Right lobe of liver (tissue), 6 donors: ENCODE measurements at regions not wholly inside any gene's neighbourhood (a gene's known extent, or its start where the extent isn't known, plus 50 kb on each side); places are given as distances from the start of the nearest gene placed in this dataset.
"Not testable (repeated sequence)": the region's sequence is repeated elsewhere in the genome, so short reads cannot be mapped to it uniquely, and the experiment has no call there.

Source experiments
- ATAC-seq, 4 donors: fragments of 200-7000 bp; cut with Tn5 transposase; one replicate each; pipeline ENCODE4 v1.9.1; 2020; ENCODE audit warnings: mild to moderate bottlenecking in 4 of 4, moderate library complexity in 4 of 4
- DNase-seq, 3 donors: peaks; one replicate each; pipeline ENCODE4 v3.0.0-alpha.2; 2020
- H3K27ac ChIP-seq, 3 donors: fragments of 200-600 bp; one replicate each; pipeline ENCODE4 v1.8.0; 2022
- H3K27me3 ChIP-seq, 2 donors: fragments of 200-600 bp; one replicate each; pipeline ENCODE4 v1.8.0; 2022
- H3K36me3 ChIP-seq, 4 donors: fragments of 200-600 bp; sonication (generic) in 1 of 4; one replicate each; pipeline versions ENCODE4 v1.5.1 to v1.8.0; 2017 to 2022; ENCODE audit warnings: control low read depth in 1 of 4
- H3K4me1 ChIP-seq, 4 donors: fragments of 200-600 bp; sonication (generic) in 1 of 4; one replicate each; pipeline versions ENCODE4 v1.5.1 to v1.8.0; 2017 to 2022; ENCODE audit warnings: control low read depth in 1 of 4
- H3K4me3 ChIP-seq, 3 donors: fragments of 200-600 bp; one replicate each; pipeline ENCODE4 v1.8.0; 2022
- H3K9me3 ChIP-seq, 4 donors: fragments of 200-600 bp; sonication (generic) in 1 of 4; one replicate each; pipeline versions ENCODE4 v1.5.1 to v1.8.0; 2017 to 2022; ENCODE audit warnings: control low read depth in 1 of 4
- POLR2A ChIP-seq: fragments of 450-650 bp; IDR thresholded peaks from one replicate; pipeline ENCODE4 v1.6.1; 2017; ENCODE audit warnings: antibody characterized with exemption, mild to moderate bottlenecking
- WGBS: methylation state at CpG from one replicate; pipeline ENCODE4 v1.1.6; 2018; ENCODE audit warnings: low coverage, low lambda C conversion rate; ENCODE audit not compliant: insufficient coverage; ENCODE audit errors: missing lambda C conversion rate; 5-methylcytosine and 5-hydroxymethylcytosine counted together
- intact Hi-C, 2 donors: fragments of 100-400 bp; cut with DNase I; formaldehyde crosslinking; loops; one replicate each; pipeline versions ENCODE4 v1.11.2 to v1.14.1; 2022
- TF ChIP-seq, protein P1 (sequence below), 4 donors: fragments of 200-600 bp in 3 of 4; fragments of 450-650 bp in 1 of 4; IDR thresholded peaks; one replicate each; pipeline versions ENCODE4 v1.5.1 to v1.8.0; 2016 to 2022; ENCODE audit warnings: antibody characterized with exemption in 4 of 4, mild to moderate bottlenecking in 2 of 4
- donor health status: DM: no; HTN: yes; CAD: no.
- donor health status: DM: no; HTN: no; CAD: no.
- donor health status: DM: no; HTN: no; CAD: no.
- donor health status: DM: no; HTN: yes; CAD: no.
- donor health status: DM: no; HTN: yes; CAD: no.

DNA sequence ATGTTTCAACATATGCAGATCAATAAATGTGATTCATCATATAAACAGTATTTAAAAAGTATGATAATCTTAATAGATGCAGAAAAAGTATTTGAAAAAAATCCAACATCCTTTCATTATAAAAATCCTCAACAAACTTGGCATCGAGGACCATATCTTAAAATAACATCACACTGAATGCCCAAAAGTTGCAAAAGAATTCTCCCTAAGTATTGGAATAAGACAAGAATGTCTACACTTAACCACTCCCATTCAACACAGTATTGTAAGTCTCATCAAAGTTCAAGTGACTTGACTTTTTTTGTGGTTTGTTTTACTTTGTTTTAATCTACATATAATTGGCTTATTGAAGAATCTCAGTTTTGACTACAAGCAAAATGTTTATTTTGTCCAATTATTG, 779.0 kb upstream of the SLIT2 start:
- ATAC-seq (no peak), DNase-seq (no peak)
- no peaks in the 10 kb centered on the region for H3K9me3 ChIP-seq
- H3K27me3 ChIP-seq = no peaks in the 10 kb centered on the region
- no peaks in the 10 kb centered on the region for H3K4me1 ChIP-seq
- TF ChIP-seq POLR2A = no peak
- no peaks in the 10 kb centered on the region for H3K36me3 ChIP-seq
- no peak overlapping the region for H3K4me3 ChIP-seq
- intact Hi-C loops = no loop called here
- no peak overlapping the region for H3K27ac ChIP-seq
- WGBS = 28% methylated on average over 1 of the region's 1 CpG

DNA sequence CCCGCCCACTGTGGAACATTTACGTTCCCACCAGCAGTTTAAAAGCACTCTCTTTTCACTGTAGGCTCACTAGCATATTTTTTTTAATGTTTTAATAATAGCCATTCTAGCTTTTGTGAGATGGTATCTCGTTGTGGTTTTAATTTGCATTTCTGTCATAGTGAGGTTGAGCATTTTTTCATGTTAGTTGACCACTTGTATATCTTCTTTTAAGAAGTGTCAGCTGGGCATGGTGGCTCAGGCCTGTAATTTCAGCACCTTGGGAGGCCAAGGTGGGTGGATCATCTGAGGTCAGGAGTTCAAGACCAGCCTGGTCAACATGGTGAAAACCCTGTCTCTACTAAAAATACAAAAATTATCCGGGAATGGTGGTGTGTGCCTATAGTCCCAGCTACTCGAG, 781.7 kb upstream of the SLIT2 start:
- ATAC-seq, H3K4me3 ChIP-seq, intact Hi-C loops, H3K27ac ChIP-seq, DNase-seq, H3K9me3 ChIP-seq, H3K4me1 ChIP-seq, H3K36me3 ChIP-seq, H3K27me3 ChIP-seq: not testable (repeated sequence)
- 55% methylated on average over 5 of the region's 5 CpGs for WGBS

DNA sequence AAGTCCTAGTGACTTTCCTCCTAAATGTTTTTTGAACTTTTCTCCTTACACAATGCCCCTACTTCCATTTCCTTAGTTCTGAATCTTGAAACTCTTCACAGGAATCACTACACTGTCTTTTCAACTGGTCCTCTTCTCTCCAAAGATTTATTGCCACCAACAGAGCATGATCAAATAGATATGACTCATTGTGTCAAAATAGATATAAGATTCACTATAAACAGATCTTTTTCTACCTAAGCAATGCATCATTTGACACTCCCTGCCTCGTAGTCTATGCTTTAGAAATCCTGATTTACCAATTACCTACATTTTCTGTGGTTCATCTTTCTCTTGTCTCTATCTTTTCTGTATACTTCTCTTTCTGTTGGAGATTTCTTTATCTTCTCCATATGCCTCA, 789.6 kb upstream of the SLIT2 start:
- no peak for ATAC-seq
- no peak overlapping the region for H3K4me3 ChIP-seq
- no peaks in the 10 kb centered on the region for H3K9me3 ChIP-seq
- WGBS = 50% methylated on average over 1 of the region's 1 CpG
- intact Hi-C loops = no loop called here
- H3K4me1 ChIP-seq = no peaks in the 10 kb centered on the region
- H3K27me3 ChIP-seq = no peaks in the 10 kb centered on the region
- no peak overlapping the region for H3K27ac ChIP-seq
- TF ChIP-seq, protein P1, sequence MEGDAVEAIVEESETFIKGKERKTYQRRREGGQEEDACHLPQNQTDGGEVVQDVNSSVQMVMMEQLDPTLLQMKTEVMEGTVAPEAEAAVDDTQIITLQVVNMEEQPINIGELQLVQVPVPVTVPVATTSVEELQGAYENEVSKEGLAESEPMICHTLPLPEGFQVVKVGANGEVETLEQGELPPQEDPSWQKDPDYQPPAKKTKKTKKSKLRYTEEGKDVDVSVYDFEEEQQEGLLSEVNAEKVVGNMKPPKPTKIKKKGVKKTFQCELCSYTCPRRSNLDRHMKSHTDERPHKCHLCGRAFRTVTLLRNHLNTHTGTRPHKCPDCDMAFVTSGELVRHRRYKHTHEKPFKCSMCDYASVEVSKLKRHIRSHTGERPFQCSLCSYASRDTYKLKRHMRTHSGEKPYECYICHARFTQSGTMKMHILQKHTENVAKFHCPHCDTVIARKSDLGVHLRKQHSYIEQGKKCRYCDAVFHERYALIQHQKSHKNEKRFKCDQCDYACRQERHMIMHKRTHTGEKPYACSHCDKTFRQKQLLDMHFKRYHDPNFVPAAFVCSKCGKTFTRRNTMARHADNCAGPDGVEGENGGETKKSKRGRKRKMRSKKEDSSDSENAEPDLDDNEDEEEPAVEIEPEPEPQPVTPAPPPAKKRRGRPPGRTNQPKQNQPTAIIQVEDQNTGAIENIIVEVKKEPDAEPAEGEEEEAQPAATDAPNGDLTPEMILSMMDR (IDR thresholded peaks at IDR 0.05) = no peak
- no peak for TF ChIP-seq POLR2A
- no peaks in the 10 kb centered on the region for H3K36me3 ChIP-seq
- DNase-seq = no peak

DNA sequence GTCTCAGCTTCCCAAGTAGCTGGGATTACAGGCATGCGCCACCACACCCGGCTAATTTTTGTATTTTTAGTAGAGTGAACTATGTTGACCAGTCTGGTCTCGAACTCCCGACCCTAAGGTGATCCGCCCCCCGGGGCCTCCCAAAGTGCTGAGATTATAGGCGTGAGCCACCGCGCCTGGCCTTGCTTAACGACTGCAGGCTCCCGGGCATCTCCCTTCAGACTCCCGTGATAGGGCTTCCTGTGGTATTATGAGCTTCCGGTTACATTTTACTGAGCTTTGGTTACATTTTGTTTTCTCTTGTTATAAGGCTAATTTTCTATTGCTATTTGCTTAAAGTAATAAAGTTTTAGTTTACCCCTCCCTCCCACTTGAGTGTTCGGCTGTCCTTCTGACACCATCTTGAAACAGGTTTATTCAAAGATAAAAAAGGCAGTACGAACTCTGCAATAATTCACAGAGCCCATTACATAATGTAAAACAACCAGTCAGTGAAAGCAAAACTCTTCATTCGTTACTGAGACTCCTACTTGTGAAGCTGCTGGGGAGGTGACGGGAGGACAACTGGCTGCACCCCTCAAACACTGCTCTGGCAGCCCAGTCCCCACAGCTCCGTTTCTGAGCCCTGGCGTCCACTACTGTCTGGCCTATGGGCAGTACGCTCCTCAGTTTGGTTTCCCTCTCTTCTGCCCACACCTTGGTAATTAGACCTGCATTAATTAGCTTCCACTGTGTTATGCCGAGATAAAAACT, 795.7 kb upstream of the SLIT2 start:
- Histone ChIP-seq H3K27me3 (no peaks in the 10 kb centered on the region), H3K27ac (no peak overlapping the region), H3K36me3 (no peaks in the 10 kb centered on the region), H3K9me3 (no peaks in the 10 kb centered on the region), H3K4me3 (no peak overlapping the region), H3K4me1 (no peaks in the 10 kb centered on the region)
- TF ChIP-seq POLR2A = no peak
- TF ChIP-seq, protein P1 (IDR thresholded peaks at IDR 0.05) = no peak
- intact Hi-C loops = no loop called here
- no peak for DNase-seq
- 69% methylated on average over 19 of the region's 21 CpGs for WGBS
- no peak for ATAC-seq

DNA sequence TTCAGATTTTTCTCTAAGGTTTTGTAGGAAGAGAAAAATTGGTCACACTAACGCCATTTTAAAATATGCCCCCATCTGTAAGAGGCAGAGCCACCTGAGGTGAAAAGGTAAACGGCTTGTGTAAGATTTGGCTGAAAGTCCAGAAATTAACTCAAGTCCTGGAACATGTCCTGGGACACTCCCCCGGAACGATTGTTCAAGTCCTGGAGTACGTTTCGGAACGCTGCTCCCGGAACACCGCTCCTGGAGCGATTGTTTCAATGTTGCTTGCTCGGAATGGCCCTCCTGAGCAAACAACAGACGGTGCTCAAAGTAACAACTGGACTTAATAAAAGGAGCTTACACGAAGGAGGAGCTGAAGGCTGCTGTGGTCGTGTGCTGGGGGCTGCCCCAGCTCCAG, 796.5 kb upstream of the SLIT2 start:
- ATAC-seq = no peak
- H3K27ac ChIP-seq = no peak overlapping the region
- H3K9me3 ChIP-seq = no peaks in the 10 kb centered on the region
- 65% methylated on average over 8 of the region's 14 CpGs for WGBS
- no peaks in the 10 kb centered on the region for H3K36me3 ChIP-seq
- no peak for TF ChIP-seq POLR2A
- TF ChIP-seq, protein P1 (IDR thresholded peaks at IDR 0.05) = no peak
- H3K4me3 ChIP-seq = no peak overlapping the region
- intact Hi-C loops = no loop called here
- no peaks in the 10 kb centered on the region for H3K27me3 ChIP-seq
- H3K4me1 ChIP-seq = no peaks in the 10 kb centered on the region
- DNase-seq = no peak
